WI38 (cell line): ENCODE measurements at regions not wholly inside any gene's neighbourhood (a gene's known extent, or its start where the extent isn't known, plus 50 kb on each side); places are given as distances from the start of the nearest gene placed in this dataset.

Experiments used
- H3K4me3 ChIP-seq: 2 replicates; pipeline ENCODE4 v1.5.1; 2011; ENCODE audit warnings: low read depth, mild to moderate bottlenecking, control low read depth, low read length
- CTCF ChIP-seq: IDR thresholded peaks from 2 replicates; pipeline ENCODE4 v1.5.1; 2012; ENCODE audit warnings: low read depth, mild to moderate bottlenecking, control low read depth, low read length

GRCh38 chrX:112163906-112164305, 81.3 kb upstream of the TRPC5 start:
- no peak for TF ChIP-seq CTCF
- H3K4me3 ChIP-seq: no peak overlapping the region

GRCh38 chrX:112148397-112148796, 65.8 kb upstream of the TRPC5 start:
- TF ChIP-seq CTCF: no peak
- H3K4me3 ChIP-seq: no peak overlapping the region

- TF ChIP-seq CTCF: peak; percentile 72
- H3K4me3 ChIP-seq: no peak overlapping the region
These were observed 64.6 kb upstream of the TRPC5 start for GRCh38 chrX:112147206-112147605.

GRCh38 chrX:112137276-112137675, 54.7 kb upstream of the TRPC5 start:
- H3K4me3 ChIP-seq: no peak overlapping the region
- TF ChIP-seq CTCF: no peak
